ENCODE measurements at regions not wholly inside any gene's neighbourhood (a gene's known extent, or its start where the extent isn't known, plus 50 kb on each side); places are given as distances from the start of the nearest gene placed in this dataset.
"Not testable (repeated sequence)": the region's sequence is repeated elsewhere in the genome, so short reads cannot be mapped to it uniquely, and the experiment has no call there.

GRCh38 chr14:55893705-55894104 is 224.5 kb upstream of the PELI2 start:
- DNase-seq (ENCODE audit: low read depth, low spot score): no peak

GRCh38 chr14:55897031-55897430 is 221.2 kb upstream of the PELI2 start:
- DNase-seq (ENCODE audit: low read depth, low spot score): no peak

GRCh38 chr14:55898938-55899337 is 219.3 kb upstream of the PELI2 start:
- DNase-seq (ENCODE audit: low read depth, low spot score): no peak

DNA sequence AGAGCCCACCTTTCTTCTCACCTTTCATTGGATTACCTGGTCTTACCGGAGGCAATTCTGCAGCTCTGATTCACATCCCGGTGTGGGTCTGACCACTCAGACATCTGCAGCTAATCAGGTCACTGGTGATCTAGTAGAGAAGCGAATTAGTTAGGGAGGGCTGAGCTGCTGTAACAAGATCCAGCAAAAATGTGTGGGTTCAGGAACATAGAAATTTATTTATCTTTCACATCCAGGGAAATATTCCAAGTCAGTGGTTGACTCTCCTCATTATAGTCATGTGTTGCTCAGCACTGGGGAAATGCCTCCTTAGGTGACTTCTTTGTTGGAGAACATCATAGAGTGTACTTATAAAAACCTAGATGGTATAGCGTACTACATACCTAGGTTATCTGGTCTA is 218.7 kb upstream of the PELI2 start:
- no peak for DNase-seq (ENCODE audit: low read depth, low spot score)

DNA sequence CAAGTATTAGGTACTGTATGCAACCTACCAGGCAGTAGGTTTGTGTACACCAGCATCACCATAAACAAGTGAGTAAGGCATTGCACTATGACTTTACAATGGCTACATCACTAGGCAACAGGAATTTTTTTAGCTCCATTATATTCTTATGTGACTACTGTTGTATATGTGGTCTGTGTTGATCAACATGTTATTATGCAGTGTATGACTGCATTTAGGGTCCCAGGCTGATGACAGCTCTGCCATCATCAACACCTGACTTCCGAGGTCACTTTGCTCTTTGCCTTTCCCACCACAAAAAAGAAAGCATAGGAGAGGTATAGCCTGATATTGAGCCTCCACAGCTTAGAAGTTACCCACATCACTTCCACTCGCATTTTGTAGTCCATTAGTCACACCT is 217.5 kb upstream of the PELI2 start:
- DNase-seq (ENCODE audit: low read depth, low spot score): no peak

- DNase-seq (ENCODE audit: low read depth, low spot score): no peak
These were observed 216.9 kb upstream of the PELI2 start for GRCh38 chr14:55901291-55901690.

DNA sequence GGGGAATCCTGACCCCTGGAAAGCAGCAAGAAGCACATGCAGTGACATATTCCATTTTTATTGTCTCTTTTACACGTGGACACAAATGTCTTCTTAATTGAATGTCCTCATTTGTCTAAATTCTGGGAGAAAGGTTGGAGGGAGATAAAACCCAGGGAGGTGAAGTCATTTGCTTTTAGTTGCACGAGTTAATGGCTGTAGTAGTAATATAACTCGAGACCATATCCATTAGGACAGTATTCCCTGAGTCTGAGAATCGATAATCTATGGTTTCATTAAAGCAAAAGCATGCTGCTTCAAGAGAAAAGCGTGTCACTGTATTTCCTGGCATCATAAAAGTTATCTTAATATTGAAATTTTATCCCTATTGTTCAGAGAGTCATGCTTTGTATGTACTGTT is 216.0 kb upstream of the PELI2 start:
- no peak for DNase-seq (ENCODE audit: low read depth, low spot score)

GRCh38 chr14:55904086-55904485 is 214.1 kb upstream of the PELI2 start:
- DNase-seq (ENCODE audit: low read depth, low spot score): no peak

DNA sequence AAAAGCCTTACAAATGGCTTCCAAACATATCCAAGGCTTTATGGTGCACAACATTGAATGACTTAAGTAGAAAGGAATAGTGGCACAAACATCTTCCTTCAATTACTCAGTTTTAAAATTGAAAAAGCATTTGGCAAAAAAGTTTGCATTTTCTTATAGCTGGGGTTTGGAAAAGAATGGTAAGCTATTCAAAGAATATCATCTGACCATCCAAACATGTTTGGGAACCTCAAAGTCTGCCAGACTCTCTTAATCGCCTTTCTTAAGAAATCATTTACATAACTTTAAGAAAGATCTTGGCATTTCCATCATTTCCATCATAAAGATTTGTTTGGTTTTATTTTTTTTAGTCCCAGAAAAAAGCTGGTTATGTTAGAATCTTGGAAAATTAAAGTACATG is 210.1 kb upstream of the PELI2 start:
- DNase-seq (ENCODE audit: low read depth, low spot score): no peak

- no peak for DNase-seq (ENCODE audit: low read depth, low spot score)
These were observed 208.3 kb upstream of the PELI2 start for GRCh38 chr14:55909879-55910278.

GRCh38 chr14:55910601-55911243 is 207.5 kb upstream of the PELI2 start:
- DNase-seq (ENCODE audit: low read depth, low spot score): no peak

- DNase-seq (ENCODE audit: low read depth, low spot score): no peak
These were observed 206.4 kb upstream of the PELI2 start for GRCh38 chr14:55911776-55912175.

DNA sequence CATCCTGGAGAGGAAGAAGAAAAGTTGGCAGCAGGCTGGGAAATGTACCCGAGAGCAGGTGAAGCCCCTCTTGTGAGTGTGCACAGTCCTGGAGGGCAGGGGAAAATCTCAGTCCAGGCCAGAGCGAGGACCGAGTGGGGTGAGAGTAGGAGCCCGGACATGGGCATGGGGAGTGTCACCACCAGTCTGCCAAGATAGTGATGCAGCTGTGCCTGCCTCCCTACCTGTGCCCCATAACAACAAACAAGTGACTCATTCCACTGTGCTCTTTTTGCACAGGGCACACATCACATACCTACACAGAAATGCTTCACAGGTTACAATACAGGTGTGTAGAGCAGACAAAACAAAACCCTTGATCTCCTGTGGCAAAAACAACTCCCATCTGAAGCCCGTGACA is 205.9 kb upstream of the PELI2 start:
- DNase-seq (ENCODE audit: low read depth, low spot score): no peak

DNA sequence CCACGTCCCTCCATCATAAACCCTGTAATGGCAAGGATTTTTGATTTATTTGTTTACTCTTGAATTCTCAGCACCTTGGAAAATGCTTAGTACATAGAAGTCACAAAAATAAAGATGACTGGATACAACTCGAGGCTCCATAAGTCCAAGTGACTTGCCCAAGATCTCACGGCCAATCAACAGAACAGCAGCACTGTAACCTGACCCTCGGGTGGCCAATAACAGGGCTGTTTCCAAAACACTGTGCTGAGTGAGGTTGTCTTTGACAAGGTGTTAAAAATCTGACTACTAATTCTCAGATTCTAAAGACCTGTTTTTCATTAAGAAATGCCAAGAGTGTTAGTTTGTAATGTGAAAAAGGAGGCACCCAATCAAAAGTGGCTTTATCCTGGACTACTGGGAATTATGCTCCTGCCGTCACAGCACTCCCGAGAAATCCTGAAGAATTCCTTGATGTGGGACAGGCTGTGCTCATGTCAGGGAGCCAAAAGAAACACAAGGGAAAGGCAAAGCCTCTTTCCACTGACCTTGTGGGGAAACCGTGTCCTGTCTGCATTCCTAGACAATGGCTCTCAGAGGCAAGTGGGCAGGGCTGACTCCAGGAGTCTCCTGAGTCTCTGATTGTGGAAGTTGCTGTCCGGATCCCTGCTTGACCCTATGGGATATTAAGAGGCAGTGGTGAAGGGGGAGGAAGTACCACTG is 204.7 kb upstream of the PELI2 start:
- DNase-seq (ENCODE audit: low read depth, low spot score): no peak

GRCh38 chr14:55914771-55915170 is 203.4 kb upstream of the PELI2 start:
- no peak for DNase-seq (ENCODE audit: low read depth, low spot score)

- no peak for DNase-seq (ENCODE audit: low read depth, low spot score)
These were observed 202.8 kb upstream of the PELI2 start for GRCh38 chr14:55915456-55915855.

DNA sequence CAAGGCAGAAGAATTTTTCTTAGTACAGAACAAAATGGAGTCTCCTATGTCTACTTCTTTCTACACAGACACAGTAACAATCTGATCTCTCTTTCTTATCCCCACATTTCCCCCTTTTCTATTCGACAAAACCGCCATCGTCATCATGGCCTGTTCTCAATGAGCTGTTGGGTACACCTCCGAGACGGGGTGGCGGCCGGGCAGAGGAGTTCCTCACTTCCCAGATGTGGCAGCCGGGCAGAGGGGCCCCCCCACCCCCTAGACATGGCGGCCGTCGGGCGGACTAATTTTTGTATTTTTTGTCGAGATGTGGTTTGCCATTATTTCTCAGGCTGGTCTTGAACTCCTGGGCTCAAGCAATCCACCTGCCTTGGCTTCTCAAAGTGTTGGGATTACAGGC is 198.4 kb upstream of the PELI2 start:
- not testable (repeated sequence) for DNase-seq (ENCODE audit: low read depth, low spot score)

DNA sequence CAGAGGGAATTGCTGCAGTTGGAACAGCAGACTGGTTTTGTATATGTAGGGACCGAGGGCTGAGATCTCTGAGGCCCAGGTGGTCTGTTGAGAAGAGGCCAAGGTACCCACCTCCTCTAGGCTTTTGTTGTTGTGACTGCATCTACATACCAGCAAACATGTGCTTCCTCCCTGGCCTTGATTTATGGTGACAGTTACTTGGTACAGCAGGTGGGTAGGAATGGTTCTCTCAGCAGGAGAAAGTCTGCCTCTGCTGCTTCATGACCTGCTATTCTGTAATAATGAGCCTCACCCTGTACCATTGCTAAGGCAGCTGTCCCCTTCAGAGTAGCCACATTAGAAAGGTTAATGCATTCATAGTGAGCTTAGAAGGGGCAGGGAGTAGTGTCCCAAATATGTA is 196.7 kb upstream of the PELI2 start:
- DNase-seq (ENCODE audit: low read depth, low spot score): no peak

DNA sequence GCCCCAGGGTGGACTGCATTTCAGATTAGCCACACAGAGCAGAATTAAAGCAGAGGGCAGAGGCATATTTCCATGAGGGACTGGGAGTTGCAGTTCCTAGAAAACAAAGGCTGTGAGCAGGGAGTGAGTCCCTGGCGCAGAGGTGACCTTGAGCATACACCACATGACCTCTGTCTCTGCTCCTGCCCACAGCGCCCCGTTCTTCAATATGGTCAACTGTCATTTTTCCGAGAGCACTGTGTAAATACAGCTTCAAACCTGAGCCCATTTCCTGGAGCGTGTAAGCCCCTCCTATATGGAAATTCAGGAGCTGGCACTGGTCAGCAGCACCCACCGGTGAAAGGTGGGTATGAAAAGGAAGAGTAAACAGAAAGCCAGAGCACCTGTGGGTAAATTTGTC is 192.2 kb upstream of the PELI2 start:
- DNase-seq (ENCODE audit: low read depth, low spot score): no peak

- DNase-seq (ENCODE audit: low read depth, low spot score): no peak
These were observed 191.2 kb upstream of the PELI2 start for GRCh38 chr14:55927028-55927427.

DNA sequence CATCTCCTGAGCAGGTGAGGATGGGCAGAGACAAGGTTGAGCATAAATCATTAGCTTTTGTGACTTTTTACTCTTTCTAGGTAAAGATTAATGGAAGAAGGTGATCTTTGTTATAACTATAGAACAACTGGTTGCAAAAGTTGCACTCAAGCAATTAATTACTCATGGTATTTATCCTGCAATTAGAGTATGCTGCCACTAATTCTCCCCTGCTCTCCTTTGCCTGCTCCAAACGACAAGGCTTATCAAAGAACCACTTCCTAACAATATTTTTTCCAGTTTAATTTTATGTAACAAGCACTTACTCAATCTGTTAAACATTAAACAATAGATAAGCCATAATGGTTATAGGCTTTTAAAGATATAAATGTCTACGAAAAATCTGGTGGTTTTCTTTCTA is 189.9 kb upstream of the PELI2 start:
- no peak for DNase-seq (ENCODE audit: low read depth, low spot score)

GRCh38 chr14:55929136-55929535 is 189.1 kb upstream of the PELI2 start:
- DNase-seq (ENCODE audit: low read depth, low spot score): peak; percentile 30

- no peak for DNase-seq (ENCODE audit: low read depth, low spot score)
These were observed 188.0 kb upstream of the PELI2 start for GRCh38 chr14:55930016-55930784.

All from iPS DF 19.7 (cell line).